Esophagus squamous epithelium (tissue), 5 donors: ENCODE measurements at regions not wholly inside any gene's neighbourhood (a gene's known extent, or its start where the extent isn't known, plus 50 kb on each side); places are given as distances from the start of the nearest gene placed in this dataset.

Source experiments
- DNase-seq: peaks from one replicate; lab custom pipeline; 2025; lab: John Stamatoyannopoulos, UW
- H3K27ac ChIP-seq, 4 donors: fragments of 200-600 bp; sonication (generic); one replicate each; pipeline ENCODE4 v1.5.1; 2016 to 2019; ENCODE audit warnings: mild to moderate bottlenecking in 1 of 4
- H3K27me3 ChIP-seq, 4 donors: fragments of 200-600 bp; sonication (generic); 1 replicate in 3 of 4; 2 replicates in 1 of 4; pipeline versions ENCODE4 v1.5.1 to v1.6.0; 2017 to 2021; ENCODE audit warnings: antibody characterized with exemption in 1 of 4
- H3K36me3 ChIP-seq, 3 donors: fragments of 200-600 bp; sonication (generic); one replicate each; pipeline ENCODE4 v1.5.1; 2016 to 2019
- H3K4me1 ChIP-seq, 3 donors: fragments of 200-600 bp; sonication (generic); one replicate each; pipeline ENCODE4 v1.5.1; 2017 to 2019
- H3K4me3 ChIP-seq, 4 donors: fragments of 200-600 bp; sonication (generic); 1 replicate in 3 of 4; 2 replicates in 1 of 4; pipeline ENCODE4 v1.5.1; 2016 to 2019; ENCODE audit warnings: mild to moderate bottlenecking in 2 of 4, moderate library complexity in 1 of 4
- H3K9me3 ChIP-seq, 3 donors: fragments of 200-600 bp; sonication (generic); one replicate each; pipeline ENCODE4 v1.5.1; 2016 to 2019
- CTCF ChIP-seq, 6 experiments: fragments of 450-650 bp in 4 of 6; fragments of 200-600 bp in 2 of 6; sonication (generic) in 2 of 6; IDR thresholded peaks; one replicate each; pipeline ENCODE4 v1.5.1; 2016 to 2019; ENCODE audit warnings: antibody characterized with exemption in 6 of 6, mild to moderate bottlenecking in 4 of 6, moderate library complexity in 4 of 6
- POLR2A ChIP-seq, 4 donors: fragments of 450-650 bp; IDR thresholded peaks; one replicate each; pipeline ENCODE4 v1.6.1; 2017; ENCODE audit warnings: antibody characterized with exemption in 4 of 4, mild to moderate bottlenecking in 4 of 4, moderate library complexity in 3 of 4
- WGBS, 2 donors: methylation state at CpG; one replicate each; pipeline ENCODE4 v1.1.5; 2018; 5-methylcytosine and 5-hydroxymethylcytosine counted together
- intact Hi-C: fragments of 100-400 bp; cut with DNase I; formaldehyde crosslinking; loops from one replicate; pipeline ENCODE4 v1.15.0; 2022
- donor health status: DM: yes; HTN: yes; CAD: no.

GRCh38 chr9:135397142-135397541 is 82.4 kb upstream of the PPP1R26 start:
- no peak for DNase-seq
- Histone ChIP-seq H3K4me3 (no peak overlapping the region), H3K27ac (no peak overlapping the region), H3K36me3 (no peaks in the 10 kb centered on the region), H3K9me3 (peaks cover 0 to 21% (median 14%) of the 10 kb centered on the region in 3 donors), H3K4me1 (no peaks in the 10 kb centered on the region), H3K27me3 (peaks cover 0 to 51% (median 0%) of the 10 kb centered on the region in 4 donors)
- intact Hi-C loops = no loop called here
- TF ChIP-seq POLR2A (IDR thresholded peaks at IDR 0.05) = no peak
- TF ChIP-seq CTCF (IDR thresholded peaks at IDR 0.05) = no peak
- 71 to 79% methylated on average over 7 to 8 of the region's 12 CpGs for WGBS, 2 donors

GRCh38 chr9:135399000-135399649 is 80.5 kb upstream of the PPP1R26 start:
- Histone ChIP-seq H3K27ac (no peak overlapping the region), H3K9me3 (peaks cover 0 to 21% (median 14%) of the 10 kb centered on the region in 3 donors), H3K4me1 (no peaks in the 10 kb centered on the region), H3K4me3 (no peak overlapping the region), H3K36me3 (no peaks in the 10 kb centered on the region), H3K27me3 (peaks cover 0 to 56% (median 0%) of the 10 kb centered on the region in 4 donors)
- WGBS, 2 donors = 63 to 65% methylated on average over 8 to 11 of the region's 18 CpGs
- no peak for DNase-seq
- TF ChIP-seq CTCF (IDR thresholded peaks at IDR 0.05) (no peak), POLR2A (IDR thresholded peaks at IDR 0.05) (no peak)
- intact Hi-C loops = no loop called here

- intact Hi-C loops = no loop called here
These were observed 79.1 kb upstream of the PPP1R26 start for GRCh38 chr9:135400496-135400895.

GRCh38 chr9:135401218-135401617 is 78.4 kb upstream of the PPP1R26 start:
- H3K36me3 ChIP-seq = no peaks in the 10 kb centered on the region
- DNase-seq = no peak
- TF ChIP-seq CTCF (IDR thresholded peaks at IDR 0.05) (no peak), POLR2A (IDR thresholded peaks at IDR 0.05) (no peak)
- no peak overlapping the region for H3K27ac ChIP-seq
- peaks cover 0 to 12% (median 8%) of the 10 kb centered on the region in 3 donors for H3K9me3 ChIP-seq
- WGBS, 2 donors = 70 to 78% methylated on average over 2 to 10 of the region's 14 CpGs
- peaks cover 0 to 71% (median 0%) of the 10 kb centered on the region in 4 donors for H3K27me3 ChIP-seq
- no peaks in the 10 kb centered on the region for H3K4me1 ChIP-seq
- intact Hi-C loops = no loop called here
- no peak overlapping the region for H3K4me3 ChIP-seq

More at GRCh38 chr9:135400496-135400895, 79.1 kb upstream of the PPP1R26 start:
- Histone ChIP-seq H3K27ac (no peak overlapping the region), H3K4me3 (no peak overlapping the region), H3K9me3 (peaks cover 0 to 19% (median 14%) of the 10 kb centered on the region in 3 donors), H3K36me3 (no peaks in the 10 kb centered on the region), H3K4me1 (no peaks in the 10 kb centered on the region), H3K27me3 (peaks cover 0 to 65% (median 0%) of the 10 kb centered on the region in 4 donors)
- TF ChIP-seq CTCF (IDR thresholded peaks at IDR 0.05) (no peak), POLR2A (IDR thresholded peaks at IDR 0.05) (no peak)
- WGBS, 2 donors = 44 to 45% methylated on average over 9 of the region's 9 CpGs
- no peak for DNase-seq

GRCh38 chr9:135402048-135402738 is 77.4 kb upstream of the PPP1R26 start:
- intact Hi-C loops = no loop called here
- Histone ChIP-seq H3K4me1 (no peaks in the 10 kb centered on the region), H3K36me3 (no peaks in the 10 kb centered on the region), H3K27me3 (peaks cover 0 to 74% (median 0%) of the 10 kb centered on the region in 4 donors), H3K4me3 (no peak overlapping the region), H3K27ac (no peak overlapping the region), H3K9me3 (peaks cover 0 to 2% (median 0%) of the 10 kb centered on the region in 3 donors)
- DNase-seq = no peak
- 74 to 82% methylated on average over 4 to 5 of the region's 18 CpGs for WGBS, 2 donors
- TF ChIP-seq POLR2A (IDR thresholded peaks at IDR 0.05) (no peak), CTCF (IDR thresholded peaks at IDR 0.05) (no peak)
